ENCODE measurements at regions not wholly inside any gene's neighbourhood (a gene's known extent, or its start where the extent isn't known, plus 50 kb on each side); places are given as distances from the start of the nearest gene placed in this dataset.
"Not testable (repeated sequence)": the region's sequence is repeated elsewhere in the genome, so short reads cannot be mapped to it uniquely, and the experiment has no call there.

- H3K36me3 ChIP-seq (ENCODE audit: control insufficient read depth in 1 of 2, insufficient read depth in 2 of 2, low read length in 2 of 2); H3K4me3 ChIP-seq (ENCODE audit: low read depth, low read length); H2AK5ac ChIP-seq (ENCODE audit: low read length); H4K91ac ChIP-seq (ENCODE audit: low read depth, low read length); H3K9me3 ChIP-seq (ENCODE audit: insufficient read depth, low read depth, low read length); H3K79me1 ChIP-seq (ENCODE audit: low read length); H3K79me2 ChIP-seq (ENCODE audit: control insufficient read depth, insufficient read depth, low read length, poor library complexity); H2AFZ ChIP-seq (ENCODE audit: insufficient read depth, low read length, poor library complexity); H2BK120ac ChIP-seq (ENCODE audit: insufficient read depth, low read length, poor library complexity); H3K18ac ChIP-seq (ENCODE audit: low read length); H3K4me2 ChIP-seq (ENCODE audit: low read length); H3K27me3 ChIP-seq (ENCODE audit: insufficient read depth, low read length); H2BK12ac ChIP-seq (ENCODE audit: low read length); H3K27ac ChIP-seq (ENCODE audit: low read depth, low read length); H3K14ac ChIP-seq (ENCODE audit: low read length); H3K4ac ChIP-seq (ENCODE audit: low read depth, low read length); H2BK5ac ChIP-seq (ENCODE audit: low read depth, low read length, poor library complexity); H3K23ac ChIP-seq (ENCODE audit: low read length); DNase-seq; H4K12ac ChIP-seq (ENCODE audit: low read depth, low read length); H3K4me1 ChIP-seq (ENCODE audit: control insufficient read depth in 1 of 2, insufficient read depth in 2 of 2, low read length in 2 of 2); H3K9ac ChIP-seq (ENCODE audit: low read length); H4K8ac ChIP-seq (ENCODE audit: low read depth, low read length): not testable (repeated sequence)
- WGBS (ENCODE audit: extremely low coverage, insufficient coverage, insufficient read length) = no CpG with 5 or more reads among the region's 2 CpGs
Measured at GRCh38 chr21:27902904-27903303, 936.0 kb upstream of the ADAMTS5 start.

- H3K4me1 ChIP-seq (ENCODE audit: control insufficient read depth in 1 of 2, insufficient read depth in 2 of 2, low read length in 2 of 2); H3K4me3 ChIP-seq (ENCODE audit: low read depth, low read length); H3K79me2 ChIP-seq (ENCODE audit: control insufficient read depth, insufficient read depth, low read length, poor library complexity); H2AK5ac ChIP-seq (ENCODE audit: low read length); H3K36me3 ChIP-seq (ENCODE audit: control insufficient read depth in 1 of 2, insufficient read depth in 2 of 2, low read length in 2 of 2); H3K14ac ChIP-seq (ENCODE audit: low read length); H3K27me3 ChIP-seq (ENCODE audit: insufficient read depth, low read length); H4K12ac ChIP-seq (ENCODE audit: low read depth, low read length); H3K18ac ChIP-seq (ENCODE audit: low read length); H3K4ac ChIP-seq (ENCODE audit: low read depth, low read length); H2BK12ac ChIP-seq (ENCODE audit: low read length); H2AFZ ChIP-seq (ENCODE audit: insufficient read depth, low read length, poor library complexity); H4K8ac ChIP-seq (ENCODE audit: low read depth, low read length); H3K79me1 ChIP-seq (ENCODE audit: low read length); H3K9ac ChIP-seq (ENCODE audit: low read length); H3K23ac ChIP-seq (ENCODE audit: low read length); H3K9me3 ChIP-seq (ENCODE audit: insufficient read depth, low read depth, low read length); H2BK120ac ChIP-seq (ENCODE audit: insufficient read depth, low read length, poor library complexity); DNase-seq; H4K91ac ChIP-seq (ENCODE audit: low read depth, low read length); H3K4me2 ChIP-seq (ENCODE audit: low read length); H3K27ac ChIP-seq (ENCODE audit: low read depth, low read length); H2BK5ac ChIP-seq (ENCODE audit: low read depth, low read length, poor library complexity): not testable (repeated sequence)
- WGBS (ENCODE audit: extremely low coverage, insufficient coverage, insufficient read length) = no CpG with 5 or more reads among the region's 3 CpGs
Measured at GRCh38 chr21:27893619-27894018, 926.7 kb upstream of the ADAMTS5 start.

- H3K79me2 ChIP-seq (ENCODE audit: control insufficient read depth, insufficient read depth, low read length, poor library complexity); H3K79me1 ChIP-seq (ENCODE audit: low read length); H2BK5ac ChIP-seq (ENCODE audit: low read depth, low read length, poor library complexity); DNase-seq; H2AFZ ChIP-seq (ENCODE audit: insufficient read depth, low read length, poor library complexity); H3K4me2 ChIP-seq (ENCODE audit: low read length); H3K27me3 ChIP-seq (ENCODE audit: insufficient read depth, low read length); H3K18ac ChIP-seq (ENCODE audit: low read length); H3K9me3 ChIP-seq (ENCODE audit: insufficient read depth, low read depth, low read length); H3K14ac ChIP-seq (ENCODE audit: low read length); H2AK5ac ChIP-seq (ENCODE audit: low read length); H4K12ac ChIP-seq (ENCODE audit: low read depth, low read length); H3K4me1 ChIP-seq (ENCODE audit: control insufficient read depth in 1 of 2, insufficient read depth in 2 of 2, low read length in 2 of 2); H4K91ac ChIP-seq (ENCODE audit: low read depth, low read length); H3K27ac ChIP-seq (ENCODE audit: low read depth, low read length); H3K23ac ChIP-seq (ENCODE audit: low read length); H2BK12ac ChIP-seq (ENCODE audit: low read length); H3K4ac ChIP-seq (ENCODE audit: low read depth, low read length); H4K8ac ChIP-seq (ENCODE audit: low read depth, low read length); H3K9ac ChIP-seq (ENCODE audit: low read length); H3K36me3 ChIP-seq (ENCODE audit: control insufficient read depth in 1 of 2, insufficient read depth in 2 of 2, low read length in 2 of 2); H2BK120ac ChIP-seq (ENCODE audit: insufficient read depth, low read length, poor library complexity); H3K4me3 ChIP-seq (ENCODE audit: low read depth, low read length): not testable (repeated sequence)
- no CpG with 5 or more reads among the region's 4 CpGs for WGBS (ENCODE audit: extremely low coverage, insufficient coverage, insufficient read length)
Measured at GRCh38 chr21:27891495-27891894, 924.6 kb upstream of the ADAMTS5 start.

GRCh38 chr21:27887808-27888455 lies 921.0 kb upstream of the ADAMTS5 start:
- not testable (repeated sequence) for H3K18ac ChIP-seq (ENCODE audit: low read length); DNase-seq; H3K14ac ChIP-seq (ENCODE audit: low read length); H3K9me3 ChIP-seq (ENCODE audit: insufficient read depth, low read depth, low read length); H3K79me2 ChIP-seq (ENCODE audit: control insufficient read depth, insufficient read depth, low read length, poor library complexity); H3K23ac ChIP-seq (ENCODE audit: low read length); H4K12ac ChIP-seq (ENCODE audit: low read depth, low read length); H4K91ac ChIP-seq (ENCODE audit: low read depth, low read length); H3K4me3 ChIP-seq (ENCODE audit: low read depth, low read length); H2BK12ac ChIP-seq (ENCODE audit: low read length); H4K8ac ChIP-seq (ENCODE audit: low read depth, low read length); H2AFZ ChIP-seq (ENCODE audit: insufficient read depth, low read length, poor library complexity); H2BK5ac ChIP-seq (ENCODE audit: low read depth, low read length, poor library complexity); H3K79me1 ChIP-seq (ENCODE audit: low read length); H3K27ac ChIP-seq (ENCODE audit: low read depth, low read length); H2AK5ac ChIP-seq (ENCODE audit: low read length); H3K4ac ChIP-seq (ENCODE audit: low read depth, low read length); H3K36me3 ChIP-seq (ENCODE audit: control insufficient read depth in 1 of 2, insufficient read depth in 2 of 2, low read length in 2 of 2); H2BK120ac ChIP-seq (ENCODE audit: insufficient read depth, low read length, poor library complexity); H3K4me1 ChIP-seq (ENCODE audit: control insufficient read depth in 1 of 2, insufficient read depth in 2 of 2, low read length in 2 of 2); H3K27me3 ChIP-seq (ENCODE audit: insufficient read depth, low read length); H3K4me2 ChIP-seq (ENCODE audit: low read length); H3K9ac ChIP-seq (ENCODE audit: low read length)
- no CpG with 5 or more reads among the region's 1 CpG for WGBS (ENCODE audit: extremely low coverage, insufficient coverage, insufficient read length)
